ENCODE measurements at regions not wholly inside any gene's neighbourhood (a gene's known extent, or its start where the extent isn't known, plus 50 kb on each side); places are given as distances from the start of the nearest gene placed in this dataset.

- WGBS (ENCODE audit: insufficient coverage) = no CpG with 5 or more reads among the region's 2 CpGs
- peaks cover 32% of the 10 kb centered on the region for H3K4me1 Mint-ChIP-seq
- intact Hi-C loops (cut with micrococcal nuclease) = loop anchor here in 1 of 2 donors (10.0 kb wide), 1 partner anchor 63 kb away; no protein-coding TSS in a partner anchor
Measured at GRCh38 chr7:131222171-131222570, 105.5 kb upstream of the MKLN1 start.

GRCh38 chr7:131223151-131223550, 104.5 kb upstream of the MKLN1 start:
- H3K27me3 Mint-ChIP-seq (ENCODE audit: low read depth in 3 of 3) = peaks cover 0 to 1% (median 0%) of the 10 kb centered on the region in 3 donors
- no peak overlapping the region for H3K4me3 ChIP-seq (replicated peaks in 1 of 3; ENCODE audit: low read depth in 2 of 3, low read length in 3 of 3)
- H3K4me1 ChIP-seq (ENCODE audit: control insufficient read depth in 1 of 2, insufficient read depth in 2 of 2, low read length in 2 of 2) = peaks cover 24% of the 10 kb centered on the region in 2 donors
- 100% methylated on average over 1 of the region's 3 CpGs for WGBS (ENCODE audit: insufficient coverage)
- H3K9me3 ChIP-seq (replicated peaks in 1 of 2; ENCODE audit: control insufficient read depth in 1 of 2, insufficient read depth in 1 of 2, low read length in 2 of 2) = no peaks in the 10 kb centered on the region
- no peak overlapping the region for H3K27ac ChIP-seq (ENCODE audit: low read depth in 1 of 2, low read length in 2 of 2)
- H3K27ac Mint-ChIP-seq = peak overlapping the region in 1 of 7 donors; percentile 47
- H3K4me1 Mint-ChIP-seq = peaks cover 29% of the 10 kb centered on the region
- peaks cover 0 to 4% (median 0%) of the 10 kb centered on the region in 7 donors for H3K9me3 Mint-ChIP-seq
- H3K9ac ChIP-seq (ENCODE audit: insufficient read depth, low read length, poor library complexity, severe bottlenecking) = no peak overlapping the region
- no peaks in the 10 kb centered on the region for H3K27me3 ChIP-seq (ENCODE audit: control insufficient read depth in 2 of 2, insufficient read depth in 2 of 2, low read length in 2 of 2)
- H3K36me3 Mint-ChIP-seq = no peaks in the 10 kb centered on the region
- H3K79me2 ChIP-seq (ENCODE audit: insufficient read depth, low read length) = no peaks in the 10 kb centered on the region
- no peaks in the 10 kb centered on the region for H4K20me1 ChIP-seq (ENCODE audit: insufficient read depth, low read length)
- no peak overlapping the region for H3K4me3 Mint-ChIP-seq
- H2AFZ ChIP-seq (ENCODE audit: insufficient read depth, low read depth, low read length, poor library complexity, severe bottlenecking) = no peak overlapping the region
- no peak for DNase-seq
- no peaks in the 10 kb centered on the region for H3K36me3 ChIP-seq (replicated peaks in 1 of 2; ENCODE audit: control insufficient read depth in 1 of 2, insufficient read depth in 2 of 2, low read length in 2 of 2)
- no peak for TF ChIP-seq CTCF (IDR thresholded peaks at IDR 0.05)
- intact Hi-C loops (cut with micrococcal nuclease) = loop anchor here in 1 of 2 donors (10.0 kb wide), 1 partner anchor 62 kb away; no protein-coding TSS in a partner anchor
- no peak overlapping the region for H3K4me2 ChIP-seq (replicated peaks; ENCODE audit: extremely low read depth, low read length, poor library complexity, severe bottlenecking)

More at GRCh38 chr7:131222171-131222570, 105.5 kb upstream of the MKLN1 start:
- Histone ChIP-seq H3K27ac (ENCODE audit: low read depth in 1 of 2, low read length in 2 of 2) (no peak overlapping the region), H3K4me2 (replicated peaks; ENCODE audit: extremely low read depth, low read length, poor library complexity, severe bottlenecking) (no peak overlapping the region), H4K20me1 (ENCODE audit: insufficient read depth, low read length) (no peaks in the 10 kb centered on the region), H3K9me3 (replicated peaks in 1 of 2; ENCODE audit: control insufficient read depth in 1 of 2, insufficient read depth in 1 of 2, low read length in 2 of 2) (no peaks in the 10 kb centered on the region), H3K9ac (ENCODE audit: insufficient read depth, low read length, poor library complexity, severe bottlenecking) (no peak overlapping the region), H3K4me3 (replicated peaks in 1 of 3; ENCODE audit: low read depth in 2 of 3, low read length in 3 of 3) (no peak overlapping the region), H3K36me3 (replicated peaks in 1 of 2; ENCODE audit: control insufficient read depth in 1 of 2, insufficient read depth in 2 of 2, low read length in 2 of 2) (no peaks in the 10 kb centered on the region), H3K4me1 (ENCODE audit: control insufficient read depth in 1 of 2, insufficient read depth in 2 of 2, low read length in 2 of 2) (peaks cover 24 to 27% of the 10 kb centered on the region in 2 donors), H3K79me2 (ENCODE audit: insufficient read depth, low read length) (no peaks in the 10 kb centered on the region), H2AFZ (ENCODE audit: insufficient read depth, low read depth, low read length, poor library complexity, severe bottlenecking) (no peak overlapping the region), H3K27me3 (ENCODE audit: control insufficient read depth in 2 of 2, insufficient read depth in 2 of 2, low read length in 2 of 2) (no peaks in the 10 kb centered on the region)
- H3K27ac Mint-ChIP-seq = peak overlapping the region in 1 of 7 donors; percentile 16
- no peak for TF ChIP-seq CTCF (IDR thresholded peaks at IDR 0.05)
- no peaks in the 10 kb centered on the region for H3K36me3 Mint-ChIP-seq
- H3K27me3 Mint-ChIP-seq (ENCODE audit: low read depth in 3 of 3) = no peaks in the 10 kb centered on the region
- peaks cover 0 to 4% (median 0%) of the 10 kb centered on the region in 7 donors for H3K9me3 Mint-ChIP-seq
- no peak for DNase-seq
- no peak overlapping the region for H3K4me3 Mint-ChIP-seq

Measured in CD14-positive monocyte (primary cell).